ENCODE measurements at regions not wholly inside any gene's neighbourhood (a gene's known extent, or its start where the extent isn't known, plus 50 kb on each side); places are given as distances from the start of the nearest gene placed in this dataset.

GRCh38 chr22:47280301-47280700 is 517.9 kb downstream of the TBC1D22A start:
- no peak for TF ChIP-seq REST (IDR thresholded peaks at IDR 0.05; ENCODE audit: insufficient replicate concordance, low read depth)
- no peak for TF ChIP-seq CTCF (IDR thresholded peaks at IDR 0.05; ENCODE audit: insufficient read depth, low read length)

All from HL-60 (cell line).